Activated CD8-positive, alpha-beta T cell treated with anti-CD3 and anti-CD28 coated beads for 36 hours (primary cell): ENCODE measurements at regions not wholly inside any gene's neighbourhood (a gene's known extent, or its start where the extent isn't known, plus 50 kb on each side); places are given as distances from the start of the nearest gene placed in this dataset.

Experiments
- ATAC-seq: fragments of 200-7000 bp; cut with Tn5 transposase; one replicate; pipeline ENCODE4 v1.10.0; 2021; ENCODE audit warnings: mild to moderate bottlenecking, moderate library complexity
- CTCF ChIA-PET: fragments of 350-600 bp; sonication (Branson Sonifier 250); formaldehyde crosslinking; loops from one replicate; lab custom pipeline; 2021; ENCODE audit warnings: antibody characterized with exemption; lab: Charles Lee
- POLR2A ChIA-PET: fragments of 350-600 bp; sonication (Branson Sonifier 250); formaldehyde crosslinking; loops from one replicate; lab custom pipeline; 2021; ENCODE audit warnings: antibody characterized with exemption; lab: Charles Lee
- DNase-seq: peaks from one replicate; pipeline ENCODE4 v3.0.0-alpha.2; 2020
- H3K27ac Mint-ChIP-seq: one replicate; pipeline ENCODE4 v1.8.0; 2021; ENCODE audit warnings: mild to moderate bottlenecking, mixed read lengths
- H3K27me3 Mint-ChIP-seq: one replicate; pipeline ENCODE4 v1.8.0; 2021; ENCODE audit warnings: mixed read lengths
- H3K36me3 Mint-ChIP-seq: one replicate; pipeline ENCODE4 v1.8.0; 2021; ENCODE audit warnings: low read depth, mixed read lengths
- H3K4me1 Mint-ChIP-seq: one replicate; pipeline ENCODE4 v1.8.0; 2021; ENCODE audit warnings: low read depth, mixed read lengths
- H3K4me3 Mint-ChIP-seq: one replicate; pipeline ENCODE4 v1.8.0; 2021; ENCODE audit warnings: mild to moderate bottlenecking, moderate library complexity, mixed read lengths
- H3K9me3 Mint-ChIP-seq: one replicate; pipeline ENCODE4 v1.8.0; 2021; ENCODE audit warnings: mixed read lengths
- CTCF ChIP-seq: fragments of 200-600 bp; IDR thresholded peaks from one replicate; pipeline ENCODE4 v1.8.0; 2022; ENCODE audit warnings: antibody characterized with exemption, mild to moderate bottlenecking
- intact Hi-C: fragments of 100-400 bp; cut with micrococcal nuclease; formaldehyde crosslinking; loops from one replicate; pipeline ENCODE4 v1.10.0; 2022

GRCh38 chr17:17401271-17401781 lies 75.5 kb upstream of the MED9 start:
- POLR2A ChIA-PET, result interaction anchor here (1.1 kb wide), 1 partner anchor 10 kb away, joined by 5 read pairs; no protein-coding TSS in a partner anchor
- DNase-seq (peak; percentile 38), ATAC-seq (no peak)
- H3K27me3 Mint-ChIP-seq, result no peaks in the 10 kb centered on the region
- no peak overlapping the region for H3K4me3 Mint-ChIP-seq
- peaks cover 49% of the 10 kb centered on the region for H3K4me1 Mint-ChIP-seq
- no peaks in the 10 kb centered on the region for H3K36me3 Mint-ChIP-seq
- no peaks in the 10 kb centered on the region for H3K9me3 Mint-ChIP-seq
- intact Hi-C loops, result no loop called here
- CTCF ChIA-PET, result no interaction called here
- peak; percentile 32 for TF ChIP-seq CTCF
- H3K27ac Mint-ChIP-seq, result no peak overlapping the region

GRCh38 chr17:17402558-17402957 lies 74.2 kb upstream of the MED9 start:
- intact Hi-C loops, result no loop called here
- TF ChIP-seq CTCF, result no peak
- H3K9me3 Mint-ChIP-seq, result no peaks in the 10 kb centered on the region
- H3K4me3 Mint-ChIP-seq, result no peak overlapping the region
- H3K36me3 Mint-ChIP-seq, result no peaks in the 10 kb centered on the region
- DNase-seq, result no peak
- H3K27me3 Mint-ChIP-seq, result no peaks in the 10 kb centered on the region
- H3K4me1 Mint-ChIP-seq, result peaks cover 60% of the 10 kb centered on the region
- ChIA-PET CTCF (interaction anchor here (1.4 kb wide), 1 partner anchor 10 kb away, joined by 3 read pairs; no protein-coding TSS in a partner anchor), POLR2A (interaction anchor here (1.1 kb wide), 1 partner anchor 11 kb away, joined by 5 read pairs; no protein-coding TSS in a partner anchor)
- H3K27ac Mint-ChIP-seq, result no peak overlapping the region
- ATAC-seq, result no peak

- TF ChIP-seq CTCF, result no peak
- H3K4me3 Mint-ChIP-seq, result no peak overlapping the region
- no peaks in the 10 kb centered on the region for H3K27me3 Mint-ChIP-seq
- H3K9me3 Mint-ChIP-seq, result no peaks in the 10 kb centered on the region
- CTCF ChIA-PET, result interaction anchor here (1.4 kb wide), 1 partner anchor 9 kb away, joined by 3 read pairs; no protein-coding TSS in a partner anchor
- ATAC-seq (no peak), DNase-seq (no peak)
- H3K27ac Mint-ChIP-seq, result no peak overlapping the region
- H3K36me3 Mint-ChIP-seq, result no peaks in the 10 kb centered on the region
- intact Hi-C loops, result no loop called here
- peaks cover 65% of the 10 kb centered on the region for H3K4me1 Mint-ChIP-seq
- POLR2A ChIA-PET, result no interaction called here
These were observed 73.7 kb upstream of the MED9 start for GRCh38 chr17:17403065-17403464.

- DNase-seq (peak; percentile 63), ATAC-seq (peak; percentile 79)
- Mint-ChIP-seq H3K9me3 (no peaks in the 10 kb centered on the region), H3K36me3 (no peaks in the 10 kb centered on the region), H3K27me3 (no peaks in the 10 kb centered on the region), H3K27ac (peak overlapping the region; percentile 82), H3K4me3 (peak overlapping the region; percentile 42), H3K4me1 (peaks cover 71% of the 10 kb centered on the region)
- TF ChIP-seq CTCF, result no peak
- ChIA-PET POLR2A (no interaction called here), CTCF (no interaction called here)
- intact Hi-C loops, result no loop called here
These were observed 72.8 kb upstream of the MED9 start for GRCh38 chr17:17403899-17404576.

GRCh38 chr17:17405673-17406072 lies 71.1 kb upstream of the MED9 start:
- DNase-seq (no peak), ATAC-seq (no peak)
- intact Hi-C loops, result no loop called here
- ChIA-PET CTCF (interaction anchor here (1.1 kb wide), 1 partner anchor 51 kb away, joined by 3 read pairs; no protein-coding TSS in a partner anchor), POLR2A (interaction anchor here (0.6 to 1.4 kb wide), 4 partner anchors 11 to 282 kb away, joined by 3 read pairs; no protein-coding TSS in a partner anchor)
- no peaks in the 10 kb centered on the region for H3K9me3 Mint-ChIP-seq
- no peak overlapping the region for H3K4me3 Mint-ChIP-seq
- H3K27me3 Mint-ChIP-seq, result no peaks in the 10 kb centered on the region
- no peaks in the 10 kb centered on the region for H3K36me3 Mint-ChIP-seq
- no peak overlapping the region for H3K27ac Mint-ChIP-seq
- H3K4me1 Mint-ChIP-seq, result peaks cover 69% of the 10 kb centered on the region
- TF ChIP-seq CTCF, result no peak
